ENCODE measurements at regions not wholly inside any gene's neighbourhood (a gene's known extent, or its start where the extent isn't known, plus 50 kb on each side); places are given as distances from the start of the nearest gene placed in this dataset.

DNA sequence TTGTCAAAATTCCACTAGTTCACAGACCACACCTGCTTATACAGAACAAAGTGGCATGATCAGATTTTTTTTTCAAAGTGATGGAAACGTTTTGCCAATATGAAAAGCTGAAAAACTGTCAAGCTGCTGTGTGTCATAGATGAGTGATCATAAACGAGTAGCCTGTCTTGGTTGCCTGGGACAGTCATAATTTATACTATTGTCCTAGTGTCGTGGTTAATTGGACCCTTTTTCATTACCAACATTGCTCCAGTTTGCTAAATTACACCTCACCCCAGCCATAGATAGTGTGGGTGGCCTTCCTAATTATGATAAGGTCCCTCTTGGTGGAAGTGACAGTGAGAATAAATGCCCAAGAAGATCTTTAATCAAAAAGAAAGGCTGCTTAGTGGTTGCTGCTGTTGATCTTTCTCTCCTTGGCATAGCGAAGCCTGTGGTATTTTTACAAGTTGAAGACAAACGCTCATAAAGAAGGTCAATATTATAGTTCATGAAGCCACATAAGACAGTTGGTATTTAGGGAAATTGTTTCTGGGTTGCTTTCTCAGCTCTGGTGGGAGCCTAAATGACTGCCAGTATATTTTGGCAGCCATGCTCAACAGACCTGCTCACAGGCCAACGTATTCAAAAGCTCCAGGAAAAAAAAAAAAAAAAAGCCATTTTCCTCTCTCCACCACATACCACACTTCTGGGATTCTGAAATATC, 478.1 kb downstream of the PLA2G4A start:
- no peak for TF ChIP-seq ZFP30 (CRISPR knock-in tag; IDR thresholded peaks at IDR 0.05)
- TF ChIP-seq, protein P1, sequence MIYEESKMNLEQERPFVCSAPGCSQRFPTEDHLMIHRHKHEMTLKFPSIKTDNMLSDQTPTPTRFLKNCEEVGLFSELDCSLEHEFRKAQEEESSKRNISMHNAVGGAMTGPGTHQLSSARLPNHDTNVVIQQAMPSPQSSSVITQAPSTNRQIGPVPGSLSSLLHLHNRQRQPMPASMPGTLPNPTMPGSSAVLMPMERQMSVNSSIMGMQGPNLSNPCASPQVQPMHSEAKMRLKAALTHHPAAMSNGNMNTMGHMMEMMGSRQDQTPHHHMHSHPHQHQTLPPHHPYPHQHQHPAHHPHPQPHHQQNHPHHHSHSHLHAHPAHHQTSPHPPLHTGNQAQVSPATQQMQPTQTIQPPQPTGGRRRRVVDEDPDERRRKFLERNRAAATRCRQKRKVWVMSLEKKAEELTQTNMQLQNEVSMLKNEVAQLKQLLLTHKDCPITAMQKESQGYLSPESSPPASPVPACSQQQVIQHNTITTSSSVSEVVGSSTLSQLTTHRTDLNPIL (CRISPR knock-in tag; IDR thresholded peaks at IDR 0.05; ENCODE audit: low read depth): no peak
- no peak for TF ChIP-seq BACH2 (CRISPR knock-in tag; IDR thresholded peaks at IDR 0.05; ENCODE audit: borderline replicate concordance)
- TF ChIP-seq ZNF8 (CRISPR knock-in tag; IDR thresholded peaks at IDR 0.05): no peak
- TF ChIP-seq, protein P2, sequence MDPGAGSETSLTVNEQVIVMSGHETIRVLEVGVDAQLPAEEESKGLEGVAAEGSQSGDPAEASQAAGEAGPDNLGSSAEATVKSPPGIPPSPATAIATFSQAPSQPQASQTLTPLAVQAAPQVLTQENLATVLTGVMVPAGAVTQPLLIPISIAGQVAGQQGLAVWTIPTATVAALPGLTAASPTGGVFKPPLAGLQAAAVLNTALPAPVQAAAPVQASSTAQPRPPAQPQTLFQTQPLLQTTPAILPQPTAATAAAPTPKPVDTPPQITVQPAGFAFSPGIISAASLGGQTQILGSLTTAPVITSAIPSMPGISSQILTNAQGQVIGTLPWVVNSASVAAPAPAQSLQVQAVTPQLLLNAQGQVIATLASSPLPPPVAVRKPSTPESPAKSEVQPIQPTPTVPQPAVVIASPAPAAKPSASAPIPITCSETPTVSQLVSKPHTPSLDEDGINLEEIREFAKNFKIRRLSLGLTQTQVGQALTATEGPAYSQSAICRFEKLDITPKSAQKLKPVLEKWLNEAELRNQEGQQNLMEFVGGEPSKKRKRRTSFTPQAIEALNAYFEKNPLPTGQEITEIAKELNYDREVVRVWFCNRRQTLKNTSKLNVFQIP (CRISPR knock-in tag; IDR thresholded peaks at IDR 0.05; ENCODE audit: borderline replicate concordance, low read depth): no peak
- TF ChIP-seq ZC3H10 (CRISPR knock-in tag; IDR thresholded peaks at IDR 0.05): no peak
- no peak for TF ChIP-seq ISL1 (CRISPR knock-in tag; IDR thresholded peaks at IDR 0.05)
- no peak for TF ChIP-seq RARB (CRISPR knock-in tag; IDR thresholded peaks at IDR 0.05)
- TF ChIP-seq, protein P3, sequence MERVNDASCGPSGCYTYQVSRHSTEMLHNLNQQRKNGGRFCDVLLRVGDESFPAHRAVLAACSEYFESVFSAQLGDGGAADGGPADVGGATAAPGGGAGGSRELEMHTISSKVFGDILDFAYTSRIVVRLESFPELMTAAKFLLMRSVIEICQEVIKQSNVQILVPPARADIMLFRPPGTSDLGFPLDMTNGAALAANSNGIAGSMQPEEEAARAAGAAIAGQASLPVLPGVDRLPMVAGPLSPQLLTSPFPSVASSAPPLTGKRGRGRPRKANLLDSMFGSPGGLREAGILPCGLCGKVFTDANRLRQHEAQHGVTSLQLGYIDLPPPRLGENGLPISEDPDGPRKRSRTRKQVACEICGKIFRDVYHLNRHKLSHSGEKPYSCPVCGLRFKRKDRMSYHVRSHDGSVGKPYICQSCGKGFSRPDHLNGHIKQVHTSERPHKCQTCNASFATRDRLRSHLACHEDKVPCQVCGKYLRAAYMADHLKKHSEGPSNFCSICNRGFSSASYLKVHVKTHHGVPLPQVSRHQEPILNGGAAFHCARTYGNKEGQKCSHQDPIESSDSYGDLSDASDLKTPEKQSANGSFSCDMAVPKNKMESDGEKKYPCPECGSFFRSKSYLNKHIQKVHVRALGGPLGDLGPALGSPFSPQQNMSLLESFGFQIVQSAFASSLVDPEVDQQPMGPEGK (CRISPR knock-in tag; IDR thresholded peaks at IDR 0.05; ENCODE audit: borderline replicate concordance): no peak
- TF ChIP-seq, protein P4, sequence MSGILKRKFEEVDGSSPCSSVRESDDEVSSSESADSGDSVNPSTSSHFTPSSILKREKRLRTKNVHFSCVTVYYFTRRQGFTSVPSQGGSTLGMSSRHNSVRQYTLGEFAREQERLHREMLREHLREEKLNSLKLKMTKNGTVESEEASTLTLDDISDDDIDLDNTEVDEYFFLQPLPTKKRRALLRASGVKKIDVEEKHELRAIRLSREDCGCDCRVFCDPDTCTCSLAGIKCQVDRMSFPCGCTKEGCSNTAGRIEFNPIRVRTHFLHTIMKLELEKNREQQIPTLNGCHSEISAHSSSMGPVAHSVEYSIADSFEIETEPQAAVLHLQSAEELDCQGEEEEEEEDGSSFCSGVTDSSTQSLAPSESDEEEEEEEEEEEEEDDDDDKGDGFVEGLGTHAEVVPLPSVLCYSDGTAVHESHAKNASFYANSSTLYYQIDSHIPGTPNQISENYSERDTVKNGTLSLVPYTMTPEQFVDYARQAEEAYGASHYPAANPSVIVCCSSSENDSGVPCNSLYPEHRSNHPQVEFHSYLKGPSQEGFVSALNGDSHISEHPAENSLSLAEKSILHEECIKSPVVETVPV (CRISPR knock-in tag; IDR thresholded peaks at IDR 0.05): no peak
- TF ChIP-seq GLIS3 (CRISPR knock-in tag; IDR thresholded peaks at IDR 0.05): no peak
- no peak for TF ChIP-seq ZNF565 (CRISPR knock-in tag; conservative IDR thresholded peaks at IDR 0.05; ENCODE audit: low read depth)
- TF ChIP-seq TCF4 (CRISPR knock-in tag; IDR thresholded peaks at IDR 0.05; ENCODE audit: borderline replicate concordance): no peak
- TF ChIP-seq PPARA (CRISPR knock-in tag; IDR thresholded peaks at IDR 0.05; ENCODE audit: borderline replicate concordance): no peak
- TF ChIP-seq ESRRG (CRISPR knock-in tag; IDR thresholded peaks at IDR 0.05): no peak
- TF ChIP-seq, protein P5, sequence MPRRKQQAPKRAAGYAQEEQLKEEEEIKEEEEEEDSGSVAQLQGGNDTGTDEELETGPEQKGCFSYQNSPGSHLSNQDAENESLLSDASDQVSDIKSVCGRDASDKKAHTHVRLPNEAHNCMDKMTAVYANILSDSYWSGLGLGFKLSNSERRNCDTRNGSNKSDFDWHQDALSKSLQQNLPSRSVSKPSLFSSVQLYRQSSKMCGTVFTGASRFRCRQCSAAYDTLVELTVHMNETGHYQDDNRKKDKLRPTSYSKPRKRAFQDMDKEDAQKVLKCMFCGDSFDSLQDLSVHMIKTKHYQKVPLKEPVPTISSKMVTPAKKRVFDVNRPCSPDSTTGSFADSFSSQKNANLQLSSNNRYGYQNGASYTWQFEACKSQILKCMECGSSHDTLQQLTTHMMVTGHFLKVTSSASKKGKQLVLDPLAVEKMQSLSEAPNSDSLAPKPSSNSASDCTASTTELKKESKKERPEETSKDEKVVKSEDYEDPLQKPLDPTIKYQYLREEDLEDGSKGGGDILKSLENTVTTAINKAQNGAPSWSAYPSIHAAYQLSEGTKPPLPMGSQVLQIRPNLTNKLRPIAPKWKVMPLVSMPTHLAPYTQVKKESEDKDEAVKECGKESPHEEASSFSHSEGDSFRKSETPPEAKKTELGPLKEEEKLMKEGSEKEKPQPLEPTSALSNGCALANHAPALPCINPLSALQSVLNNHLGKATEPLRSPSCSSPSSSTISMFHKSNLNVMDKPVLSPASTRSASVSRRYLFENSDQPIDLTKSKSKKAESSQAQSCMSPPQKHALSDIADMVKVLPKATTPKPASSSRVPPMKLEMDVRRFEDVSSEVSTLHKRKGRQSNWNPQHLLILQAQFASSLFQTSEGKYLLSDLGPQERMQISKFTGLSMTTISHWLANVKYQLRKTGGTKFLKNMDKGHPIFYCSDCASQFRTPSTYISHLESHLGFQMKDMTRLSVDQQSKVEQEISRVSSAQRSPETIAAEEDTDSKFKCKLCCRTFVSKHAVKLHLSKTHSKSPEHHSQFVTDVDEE (CRISPR knock-in tag; IDR thresholded peaks at IDR 0.05): no peak
- TF ChIP-seq ARNTL (CRISPR knock-in tag; IDR thresholded peaks at IDR 0.05; ENCODE audit: borderline replicate concordance, low read depth): no peak
- TF ChIP-seq CSDC2 (CRISPR knock-in tag; IDR thresholded peaks at IDR 0.05): no peak
- no peak for TF ChIP-seq SNAI2 (CRISPR knock-in tag; IDR thresholded peaks at IDR 0.05)
- ATAC-seq: no peak

DNA sequence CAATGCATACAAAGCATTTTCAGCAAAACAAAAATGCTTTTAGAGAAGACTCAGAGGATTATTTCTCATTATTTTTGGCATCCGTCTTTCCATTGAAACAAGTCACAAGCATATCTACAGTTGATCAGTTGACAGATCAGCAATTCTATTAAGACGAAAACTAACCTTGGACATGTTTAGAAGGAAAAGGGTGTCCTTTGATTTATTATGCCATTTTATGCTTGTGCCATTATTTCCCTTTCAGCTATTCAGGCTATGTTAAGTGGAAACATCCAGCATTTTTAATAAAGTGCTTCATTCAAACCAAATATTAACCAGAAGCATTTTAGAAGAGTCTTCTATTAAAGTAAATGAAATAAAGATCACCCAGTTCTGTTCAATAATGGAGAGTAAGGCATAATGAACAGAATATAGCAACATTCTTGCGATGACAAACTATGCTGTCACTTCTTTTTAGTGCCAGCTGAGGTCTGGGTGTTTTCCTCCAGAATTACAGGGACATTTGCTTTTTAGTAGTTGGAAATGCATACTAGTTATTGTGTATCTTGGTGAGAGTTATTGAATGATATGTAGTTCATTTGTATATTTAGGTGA, 481.4 kb downstream of the PLA2G4A start:
- no peak for ATAC-seq
- TF ChIP-seq ZC3H10 (CRISPR knock-in tag; IDR thresholded peaks at IDR 0.05) (peak; percentile 52; the same call in 1 of the 2 replicates), ZFP3 (CRISPR knock-in tag; IDR thresholded peaks at IDR 0.05) (no peak), ISL1 (CRISPR knock-in tag; IDR thresholded peaks at IDR 0.05) (peak; percentile 88), ZNF565 (CRISPR knock-in tag; conservative IDR thresholded peaks at IDR 0.05; ENCODE audit: low read depth) (no peak)
- TF ChIP-seq, protein P2 (CRISPR knock-in tag; IDR thresholded peaks at IDR 0.05; ENCODE audit: borderline replicate concordance, low read depth): 0 out of 2 replicates have a peak, but pooled peaks have one; percentile 61

All from SK-N-SH treated with all-trans-retinoic acid at 6 μM for 48 hours (cell line).